ENCODE measurements at regions not wholly inside any gene's neighbourhood (a gene's known extent, or its start where the extent isn't known, plus 50 kb on each side); places are given as distances from the start of the nearest gene placed in this dataset.

GRCh38 chr2:204336153-204336744 lies 209.0 kb upstream of the PARD3B start:
- TF ChIP-seq JUND (IDR thresholded peaks at IDR 0.05) (no peak), ZNF274 (IDR thresholded peaks at IDR 0.05; ENCODE audit: low read depth, low read length) (no peak), POLR2A (IDR thresholded peaks at IDR 0.05; ENCODE audit: borderline replicate concordance, extremely low read depth, insufficient read depth, insufficient read length) (no peak), EZH2 (IDR thresholded peaks at IDR 0.05) (no peak), EGR1 (IDR thresholded peaks at IDR 0.05; ENCODE audit: low read depth) (no peak), TCF7L2 (IDR thresholded peaks at IDR 0.05; ENCODE audit: borderline replicate concordance, extremely low read depth, insufficient read depth, insufficient read length) (no peak), RAD21 (IDR thresholded peaks at IDR 0.05; ENCODE audit: low read depth) (no peak), ATF3 (IDR thresholded peaks at IDR 0.05) (no peak), EZH2phosphoT487 (IDR thresholded peaks at IDR 0.05; ENCODE audit: borderline replicate concordance) (no peak), ZFX (IDR thresholded peaks at IDR 0.05) (no peak), ZBTB33 (IDR thresholded peaks at IDR 0.05; ENCODE audit: extremely low read depth, insufficient replicate concordance, low read length) (no peak), POLR2AphosphoS5 (IDR thresholded peaks at IDR 0.05; ENCODE audit: low read depth, low read length) (no peak)
- TF ChIP-seq, protein P1, sequence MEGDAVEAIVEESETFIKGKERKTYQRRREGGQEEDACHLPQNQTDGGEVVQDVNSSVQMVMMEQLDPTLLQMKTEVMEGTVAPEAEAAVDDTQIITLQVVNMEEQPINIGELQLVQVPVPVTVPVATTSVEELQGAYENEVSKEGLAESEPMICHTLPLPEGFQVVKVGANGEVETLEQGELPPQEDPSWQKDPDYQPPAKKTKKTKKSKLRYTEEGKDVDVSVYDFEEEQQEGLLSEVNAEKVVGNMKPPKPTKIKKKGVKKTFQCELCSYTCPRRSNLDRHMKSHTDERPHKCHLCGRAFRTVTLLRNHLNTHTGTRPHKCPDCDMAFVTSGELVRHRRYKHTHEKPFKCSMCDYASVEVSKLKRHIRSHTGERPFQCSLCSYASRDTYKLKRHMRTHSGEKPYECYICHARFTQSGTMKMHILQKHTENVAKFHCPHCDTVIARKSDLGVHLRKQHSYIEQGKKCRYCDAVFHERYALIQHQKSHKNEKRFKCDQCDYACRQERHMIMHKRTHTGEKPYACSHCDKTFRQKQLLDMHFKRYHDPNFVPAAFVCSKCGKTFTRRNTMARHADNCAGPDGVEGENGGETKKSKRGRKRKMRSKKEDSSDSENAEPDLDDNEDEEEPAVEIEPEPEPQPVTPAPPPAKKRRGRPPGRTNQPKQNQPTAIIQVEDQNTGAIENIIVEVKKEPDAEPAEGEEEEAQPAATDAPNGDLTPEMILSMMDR (IDR thresholded peaks at IDR 0.05 in 2 of 3, conservative IDR thresholded peaks at IDR 0.05 in 1 of 3; ENCODE audit: borderline replicate concordance in 1 of 3, insufficient read depth in 1 of 3, low read depth in 2 of 3, low read length in 2 of 3) = no peak
- TF ChIP-seq, protein P2, sequence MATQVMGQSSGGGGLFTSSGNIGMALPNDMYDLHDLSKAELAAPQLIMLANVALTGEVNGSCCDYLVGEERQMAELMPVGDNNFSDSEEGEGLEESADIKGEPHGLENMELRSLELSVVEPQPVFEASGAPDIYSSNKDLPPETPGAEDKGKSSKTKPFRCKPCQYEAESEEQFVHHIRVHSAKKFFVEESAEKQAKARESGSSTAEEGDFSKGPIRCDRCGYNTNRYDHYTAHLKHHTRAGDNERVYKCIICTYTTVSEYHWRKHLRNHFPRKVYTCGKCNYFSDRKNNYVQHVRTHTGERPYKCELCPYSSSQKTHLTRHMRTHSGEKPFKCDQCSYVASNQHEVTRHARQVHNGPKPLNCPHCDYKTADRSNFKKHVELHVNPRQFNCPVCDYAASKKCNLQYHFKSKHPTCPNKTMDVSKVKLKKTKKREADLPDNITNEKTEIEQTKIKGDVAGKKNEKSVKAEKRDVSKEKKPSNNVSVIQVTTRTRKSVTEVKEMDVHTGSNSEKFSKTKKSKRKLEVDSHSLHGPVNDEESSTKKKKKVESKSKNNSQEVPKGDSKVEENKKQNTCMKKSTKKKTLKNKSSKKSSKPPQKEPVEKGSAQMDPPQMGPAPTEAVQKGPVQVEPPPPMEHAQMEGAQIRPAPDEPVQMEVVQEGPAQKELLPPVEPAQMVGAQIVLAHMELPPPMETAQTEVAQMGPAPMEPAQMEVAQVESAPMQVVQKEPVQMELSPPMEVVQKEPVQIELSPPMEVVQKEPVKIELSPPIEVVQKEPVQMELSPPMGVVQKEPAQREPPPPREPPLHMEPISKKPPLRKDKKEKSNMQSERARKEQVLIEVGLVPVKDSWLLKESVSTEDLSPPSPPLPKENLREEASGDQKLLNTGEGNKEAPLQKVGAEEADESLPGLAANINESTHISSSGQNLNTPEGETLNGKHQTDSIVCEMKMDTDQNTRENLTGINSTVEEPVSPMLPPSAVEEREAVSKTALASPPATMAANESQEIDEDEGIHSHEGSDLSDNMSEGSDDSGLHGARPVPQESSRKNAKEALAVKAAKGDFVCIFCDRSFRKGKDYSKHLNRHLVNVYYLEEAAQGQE (IDR thresholded peaks at IDR 0.05; ENCODE audit: low read depth) = no peak
